ENCODE measurements at regions not wholly inside any gene's neighbourhood (a gene's known extent, or its start where the extent isn't known, plus 50 kb on each side); places are given as distances from the start of the nearest gene placed in this dataset.

- H3K4me1 ChIP-seq (ENCODE audit: control insufficient read depth, low read length), result peaks cover 8% of the 10 kb centered on the region
- H3K4me3 ChIP-seq (ENCODE audit: low read length), result no peak overlapping the region
- no peak overlapping the region for H3K4me2 ChIP-seq (ENCODE audit: low read length)
- TF ChIP-seq, protein P1, sequence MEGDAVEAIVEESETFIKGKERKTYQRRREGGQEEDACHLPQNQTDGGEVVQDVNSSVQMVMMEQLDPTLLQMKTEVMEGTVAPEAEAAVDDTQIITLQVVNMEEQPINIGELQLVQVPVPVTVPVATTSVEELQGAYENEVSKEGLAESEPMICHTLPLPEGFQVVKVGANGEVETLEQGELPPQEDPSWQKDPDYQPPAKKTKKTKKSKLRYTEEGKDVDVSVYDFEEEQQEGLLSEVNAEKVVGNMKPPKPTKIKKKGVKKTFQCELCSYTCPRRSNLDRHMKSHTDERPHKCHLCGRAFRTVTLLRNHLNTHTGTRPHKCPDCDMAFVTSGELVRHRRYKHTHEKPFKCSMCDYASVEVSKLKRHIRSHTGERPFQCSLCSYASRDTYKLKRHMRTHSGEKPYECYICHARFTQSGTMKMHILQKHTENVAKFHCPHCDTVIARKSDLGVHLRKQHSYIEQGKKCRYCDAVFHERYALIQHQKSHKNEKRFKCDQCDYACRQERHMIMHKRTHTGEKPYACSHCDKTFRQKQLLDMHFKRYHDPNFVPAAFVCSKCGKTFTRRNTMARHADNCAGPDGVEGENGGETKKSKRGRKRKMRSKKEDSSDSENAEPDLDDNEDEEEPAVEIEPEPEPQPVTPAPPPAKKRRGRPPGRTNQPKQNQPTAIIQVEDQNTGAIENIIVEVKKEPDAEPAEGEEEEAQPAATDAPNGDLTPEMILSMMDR (IDR thresholded peaks at IDR 0.05; ENCODE audit: low read depth, low read length, poor library complexity, severe bottlenecking), result no peak
- TF ChIP-seq EZH2phosphoT487 (IDR thresholded peaks at IDR 0.05; ENCODE audit: borderline replicate concordance, low read length), result no peak
- peaks cover 56% of the 10 kb centered on the region for H3K27me3 ChIP-seq (ENCODE audit: control insufficient read depth, low read length)
- no peaks in the 10 kb centered on the region for H3K9me2 ChIP-seq (replicated peaks; ENCODE audit: control insufficient read depth, low read length)
- no peaks in the 10 kb centered on the region for H3K9me3 ChIP-seq (ENCODE audit: control insufficient read depth, insufficient read depth, low read length)
- H3K36me3 ChIP-seq (ENCODE audit: control insufficient read depth, low read length), result no peaks in the 10 kb centered on the region
- H3F3A ChIP-seq (ENCODE audit: control insufficient read depth, insufficient read depth), result no peaks in the 10 kb centered on the region
- no peaks in the 10 kb centered on the region for H4K20me1 ChIP-seq (ENCODE audit: control insufficient read depth, insufficient read depth, low read depth, low read length)
- H3K27ac ChIP-seq (ENCODE audit: low read depth, low read length), result no peak overlapping the region
- no peaks in the 10 kb centered on the region for H3K79me2 ChIP-seq (ENCODE audit: control insufficient read depth, low read length)
These were observed 175.7 kb downstream of the MELK start for GRCh38 chr9:36748322-36748899.

DNA sequence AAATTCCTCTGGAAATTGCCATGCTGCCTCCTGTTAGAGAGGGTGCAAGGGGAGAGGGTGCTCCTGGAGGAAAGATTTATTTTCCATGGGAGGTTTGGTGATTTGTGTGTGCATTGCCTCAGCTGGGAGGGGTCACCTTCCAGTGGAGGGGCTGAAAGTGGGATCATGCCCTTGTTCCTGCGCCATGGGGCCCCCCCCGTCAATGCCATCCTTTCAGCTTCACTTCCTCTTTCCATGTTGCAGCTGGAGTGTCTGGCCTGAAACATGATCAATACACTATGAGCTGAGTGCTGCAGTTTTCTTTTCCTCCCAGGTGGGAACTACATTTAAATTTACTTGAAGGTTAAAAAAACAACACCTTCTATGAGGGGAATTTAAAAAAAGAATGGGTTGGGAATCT lies 176.8 kb downstream of the MELK start:
- no peaks in the 10 kb centered on the region for H3F3A ChIP-seq (ENCODE audit: control insufficient read depth, insufficient read depth)
- TF ChIP-seq, protein P1 (IDR thresholded peaks at IDR 0.05; ENCODE audit: low read depth, low read length, poor library complexity, severe bottlenecking), result no peak
- TF ChIP-seq EZH2phosphoT487 (IDR thresholded peaks at IDR 0.05; ENCODE audit: borderline replicate concordance, low read length), result no peak
- no peak overlapping the region for H3K4me3 ChIP-seq (ENCODE audit: low read length)
- no peaks in the 10 kb centered on the region for H3K79me2 ChIP-seq (ENCODE audit: control insufficient read depth, low read length)
- no peaks in the 10 kb centered on the region for H3K9me2 ChIP-seq (replicated peaks; ENCODE audit: control insufficient read depth, low read length)
- no peak overlapping the region for H3K4me2 ChIP-seq (ENCODE audit: low read length)
- no peaks in the 10 kb centered on the region for H3K9me3 ChIP-seq (ENCODE audit: control insufficient read depth, insufficient read depth, low read length)
- H4K20me1 ChIP-seq (ENCODE audit: control insufficient read depth, insufficient read depth, low read depth, low read length), result no peaks in the 10 kb centered on the region
- no peaks in the 10 kb centered on the region for H3K36me3 ChIP-seq (ENCODE audit: control insufficient read depth, low read length)
- peaks cover 8% of the 10 kb centered on the region for H3K4me1 ChIP-seq (ENCODE audit: control insufficient read depth, low read length)
- no peak overlapping the region for H3K27ac ChIP-seq (ENCODE audit: low read depth, low read length)
- H3K27me3 ChIP-seq (ENCODE audit: control insufficient read depth, low read length), result peaks cover 59% of the 10 kb centered on the region

GRCh38 chr9:36750630-36751029 lies 177.9 kb downstream of the MELK start:
- Histone ChIP-seq H3K4me2 (ENCODE audit: low read length) (no peak overlapping the region), H3K4me1 (ENCODE audit: control insufficient read depth, low read length) (peaks cover 8% of the 10 kb centered on the region), H3K36me3 (ENCODE audit: control insufficient read depth, low read length) (no peaks in the 10 kb centered on the region), H3K9me2 (replicated peaks; ENCODE audit: control insufficient read depth, low read length) (no peaks in the 10 kb centered on the region), H3K27me3 (ENCODE audit: control insufficient read depth, low read length) (peaks cover 66% of the 10 kb centered on the region), H4K20me1 (ENCODE audit: control insufficient read depth, insufficient read depth, low read depth, low read length) (no peaks in the 10 kb centered on the region), H3K27ac (ENCODE audit: low read depth, low read length) (no peak overlapping the region), H3K4me3 (ENCODE audit: low read length) (no peak overlapping the region), H3F3A (ENCODE audit: control insufficient read depth, insufficient read depth) (no peaks in the 10 kb centered on the region), H3K79me2 (ENCODE audit: control insufficient read depth, low read length) (no peaks in the 10 kb centered on the region), H3K9me3 (ENCODE audit: control insufficient read depth, insufficient read depth, low read length) (no peaks in the 10 kb centered on the region)
- no peak for TF ChIP-seq EZH2phosphoT487 (IDR thresholded peaks at IDR 0.05; ENCODE audit: borderline replicate concordance, low read length)
- TF ChIP-seq, protein P1 (IDR thresholded peaks at IDR 0.05; ENCODE audit: low read depth, low read length, poor library complexity, severe bottlenecking), result no peak

All from DOHH2 (cell line).